CD14-positive monocyte (primary cell): ENCODE measurements at regions not wholly inside any gene's neighbourhood (a gene's known extent, or its start where the extent isn't known, plus 50 kb on each side); places are given as distances from the start of the nearest gene placed in this dataset.

ENCODE experiments used
- DNase-seq, 3 donors: peaks; one replicate each; pipeline ENCODE4 v3.0.0-alpha.2; 2011 to 2022
- H2AFZ ChIP-seq: 2 replicates; pipeline ENCODE4 v1.6.0; 2012; ENCODE audit warnings: mild to moderate bottlenecking, low read depth, low read length, inconsistent platforms; ENCODE audit not compliant: insufficient read depth, poor library complexity, severe bottlenecking
- H3K27ac ChIP-seq, 2 donors: 1 replicate in 1 of 2; 2 replicates in 1 of 2; pipeline ENCODE4 v1.5.1; 2012 to 2013; ENCODE audit warnings: low read length in 2 of 2, control low read depth in 1 of 2, inconsistent platforms in 1 of 2, low read depth in 1 of 2, mild to moderate bottlenecking in 1 of 2
- H3K27me3 ChIP-seq, 2 donors: one replicate each; pipeline versions ENCODE4 v1.6.0 to v1.6.1; 2011 to 2013; ENCODE audit warnings: low read length in 2 of 2; ENCODE audit not compliant: control insufficient read depth in 2 of 2, insufficient read depth in 2 of 2
- H3K36me3 ChIP-seq, 2 donors: replicated peaks in 1 of 2; 1 replicate in 1 of 2; 2 replicates in 1 of 2; pipeline versions ENCODE4 v1.5.1 to v1.6.1; 2012 to 2013; ENCODE audit warnings: low read length in 2 of 2, control low read depth in 1 of 2, inconsistent platforms in 1 of 2, mild to moderate bottlenecking in 1 of 2; ENCODE audit not compliant: insufficient read depth in 2 of 2, control insufficient read depth in 1 of 2
- H3K4me1 ChIP-seq, 2 donors: 1 replicate in 1 of 2; 2 replicates in 1 of 2; pipeline versions ENCODE4 v1.5.1 to v1.6.1; 2012 to 2013; ENCODE audit warnings: low read length in 2 of 2, control low read depth in 1 of 2, inconsistent platforms in 1 of 2, mild to moderate bottlenecking in 1 of 2, moderate library complexity in 1 of 2; ENCODE audit not compliant: insufficient read depth in 2 of 2, control insufficient read depth in 1 of 2
- H3K4me2 ChIP-seq: replicated peaks from 2 replicates; pipeline ENCODE3; 2012; ENCODE audit warnings: low read length, moderate library complexity, mild to moderate bottlenecking; ENCODE audit not compliant: poor library complexity, severe bottlenecking; ENCODE audit errors: extremely low read depth
- H3K4me3 ChIP-seq, 3 experiments: fragments of 200-600 bp in 1 of 3; sonication (generic) in 1 of 3; replicated peaks in 1 of 3; 1 replicate in 2 of 3; 2 replicates in 1 of 3; pipeline ENCODE4 v1.5.1; 2011 to 2013; ENCODE audit warnings: low read length in 3 of 3, mild to moderate bottlenecking in 3 of 3, control low read depth in 2 of 3, low read depth in 2 of 3, inconsistent platforms in 1 of 3, moderate library complexity in 1 of 3
- H3K79me2 ChIP-seq: 2 replicates; pipeline ENCODE4 v1.6.0; 2012; ENCODE audit warnings: mild to moderate bottlenecking, control low read depth, inconsistent platforms, low read length, moderate library complexity; ENCODE audit not compliant: insufficient read depth
- H3K9ac ChIP-seq: 2 replicates; pipeline ENCODE4 v1.6.0; 2017; ENCODE audit warnings: low read length, mild to moderate bottlenecking; ENCODE audit not compliant: insufficient read depth, poor library complexity, severe bottlenecking
- H3K9me3 ChIP-seq, 2 donors: replicated peaks in 1 of 2; 1 replicate in 1 of 2; 2 replicates in 1 of 2; pipeline versions ENCODE4 v1.5.1 to v1.6.1; 2012 to 2013; ENCODE audit warnings: low read length in 2 of 2, control low read depth in 1 of 2; ENCODE audit not compliant: control insufficient read depth in 1 of 2, insufficient read depth in 1 of 2
- H4K20me1 ChIP-seq: 2 replicates; pipeline ENCODE4 v1.6.0; 2012; ENCODE audit warnings: mild to moderate bottlenecking, low read length, control low read depth, moderate library complexity; ENCODE audit not compliant: insufficient read depth
- H3K27ac Mint-ChIP-seq, 7 donors: one replicate each; pipeline ENCODE4 v1.8.0; 2020; ENCODE audit warnings: mild to moderate bottlenecking in 7 of 7, mixed read lengths in 7 of 7, moderate library complexity in 6 of 7, inconsistent platforms in 2 of 7
- H3K27me3 Mint-ChIP-seq, 3 donors: one replicate each; pipeline ENCODE4 v1.8.0; 2021 to 2022; ENCODE audit warnings: low read depth in 3 of 3, mild to moderate bottlenecking in 3 of 3, mixed read lengths in 3 of 3, moderate library complexity in 3 of 3, inconsistent platforms in 1 of 3
- H3K36me3 Mint-ChIP-seq, 2 donors: one replicate each; pipeline ENCODE4 v1.8.0; 2020; ENCODE audit warnings: mixed read lengths in 2 of 2, inconsistent platforms in 1 of 2, mild to moderate bottlenecking in 1 of 2
- H3K4me1 Mint-ChIP-seq: one replicate; pipeline ENCODE4 v1.8.0; 2020; ENCODE audit warnings: mild to moderate bottlenecking, mixed read lengths
- H3K4me3 Mint-ChIP-seq, 2 donors: one replicate each; pipeline ENCODE4 v1.8.0; 2020; ENCODE audit warnings: mild to moderate bottlenecking in 2 of 2, mixed read lengths in 2 of 2, moderate library complexity in 1 of 2
- H3K9me3 Mint-ChIP-seq, 7 donors: one replicate each; pipeline ENCODE4 v1.8.0; 2020 to 2022; ENCODE audit warnings: mixed read lengths in 7 of 7, mild to moderate bottlenecking in 6 of 7, moderate library complexity in 6 of 7, inconsistent platforms in 2 of 7
- CTCF ChIP-seq: fragments of 200-600 bp; IDR thresholded peaks from one replicate; pipeline ENCODE4 v1.8.0; 2022; ENCODE audit warnings: antibody characterized with exemption, mild to moderate bottlenecking
- WGBS: methylation state at CpG from one replicate; pipeline ENCODE4 v1.1.5; 2013; ENCODE audit warnings: missing lambda C conversion rate; ENCODE audit not compliant: insufficient coverage; 5-methylcytosine and 5-hydroxymethylcytosine counted together
- intact Hi-C, 2 donors: fragments of 100-400 bp; cut with micrococcal nuclease; formaldehyde crosslinking; loops; one replicate each; pipeline versions ENCODE4 v1.15.0 to v1.15.1; 2023

- Mint-ChIP-seq H3K27ac (no peak overlapping the region), H3K4me1 (no peaks in the 10 kb centered on the region), H3K27me3 (peaks cover 0 to 1% (median 0%) of the 10 kb centered on the region in 3 donors), H3K36me3 (no peaks in the 10 kb centered on the region), H3K9me3 (peaks cover 5 to 18% (median 8%) of the 10 kb centered on the region in 7 donors), H3K4me3 (no peak overlapping the region)
- DNase-seq, result no peak
- Histone ChIP-seq H4K20me1 (no peaks in the 10 kb centered on the region), H3K4me1 (no peaks in the 10 kb centered on the region), H3K9ac (no peak overlapping the region), H3K27ac (no peak overlapping the region), H3K27me3 (no peaks in the 10 kb centered on the region), H3K4me2 (no peak overlapping the region), H3K79me2 (no peaks in the 10 kb centered on the region), H3K36me3 (no peaks in the 10 kb centered on the region), H2AFZ (no peak overlapping the region), H3K9me3 (peaks cover 0 to 12% of the 10 kb centered on the region in 2 donors), H3K4me3 (no peak overlapping the region)
- WGBS, result no CpG with 5 or more reads among the region's 5 CpGs
- TF ChIP-seq CTCF, result no peak
- intact Hi-C loops, result no loop called here
Measured at GRCh38 chr4:186445040-186445439, 110.3 kb downstream of the MTNR1A start.

GRCh38 chr4:186441502-186441901 lies 113.9 kb downstream of the MTNR1A start:
- H3K27me3 ChIP-seq, result no peaks in the 10 kb centered on the region
- Mint-ChIP-seq H3K4me1 (no peaks in the 10 kb centered on the region), H3K27ac (no peak overlapping the region), H3K27me3 (peaks cover 0 to 1% (median 0%) of the 10 kb centered on the region in 3 donors), H3K4me3 (no peak overlapping the region), H3K9me3 (peaks cover 4 to 11% (median 7%) of the 10 kb centered on the region in 7 donors), H3K36me3 (no peaks in the 10 kb centered on the region)
- no peaks in the 10 kb centered on the region for H3K4me1 ChIP-seq
- H3K9me3 ChIP-seq, result peaks cover 2 to 3% of the 10 kb centered on the region in 2 donors
- H3K27ac ChIP-seq, result no peak overlapping the region
- H3K9ac ChIP-seq, result no peak overlapping the region
- TF ChIP-seq CTCF, result no peak
- no peak overlapping the region for H2AFZ ChIP-seq
- no CpG with 5 or more reads among the region's 2 CpGs for WGBS
- no peak overlapping the region for H3K4me3 ChIP-seq
- intact Hi-C loops, result no loop called here
- no peak overlapping the region for H3K4me2 ChIP-seq
- no peaks in the 10 kb centered on the region for H3K36me3 ChIP-seq
- H3K79me2 ChIP-seq, result no peaks in the 10 kb centered on the region
- DNase-seq, result no peak
- H4K20me1 ChIP-seq, result no peaks in the 10 kb centered on the region
